ENCODE measurements at regions not wholly inside any gene's neighbourhood (a gene's known extent, or its start where the extent isn't known, plus 50 kb on each side); places are given as distances from the start of the nearest gene placed in this dataset.

GRCh38 chr5:125491986-125492492 is 745.6 kb upstream of the ZNF608 start:
- Histone ChIP-seq H3K14ac (ENCODE audit: low read length) (no peak overlapping the region), H2BK5ac (ENCODE audit: low read depth, low read length, poor library complexity) (no peak overlapping the region), H4K12ac (ENCODE audit: low read depth, low read length) (no peak overlapping the region)

GRCh38 chr5:125492977-125493376 is 746.5 kb upstream of the ZNF608 start:
- Histone ChIP-seq H3K9ac (ENCODE audit: low read length) (no peak overlapping the region), H3K4ac (ENCODE audit: low read depth, low read length) (no peak overlapping the region), H3K4me2 (ENCODE audit: low read length) (no peak overlapping the region), H3K9me3 (ENCODE audit: insufficient read depth, low read depth, low read length) (no peaks in the 10 kb centered on the region), H3K27me3 (ENCODE audit: insufficient read depth, low read length) (no peaks in the 10 kb centered on the region), H3K79me2 (ENCODE audit: control insufficient read depth, insufficient read depth, low read length, poor library complexity) (no peaks in the 10 kb centered on the region), H3K18ac (ENCODE audit: low read length) (no peak overlapping the region), H3K4me3 (ENCODE audit: low read depth, low read length) (no peak overlapping the region), H3K79me1 (ENCODE audit: low read length) (no peaks in the 10 kb centered on the region), H4K12ac (ENCODE audit: low read depth, low read length) (no peak overlapping the region), H2BK5ac (ENCODE audit: low read depth, low read length, poor library complexity) (no peak overlapping the region), H3K27ac (ENCODE audit: low read depth, low read length) (no peak overlapping the region), H3K4me1 (ENCODE audit: control insufficient read depth in 1 of 2, insufficient read depth in 2 of 2, low read length in 2 of 2) (no peaks in the 10 kb centered on the region), H2BK120ac (ENCODE audit: insufficient read depth, low read length, poor library complexity) (no peak overlapping the region), H3K14ac (ENCODE audit: low read length) (no peak overlapping the region), H4K91ac (ENCODE audit: low read depth, low read length) (no peak overlapping the region), H3K23ac (ENCODE audit: low read length) (no peak overlapping the region), H2AFZ (ENCODE audit: insufficient read depth, low read length, poor library complexity) (no peak overlapping the region), H4K8ac (ENCODE audit: low read depth, low read length) (no peak overlapping the region), H2BK12ac (ENCODE audit: low read length) (no peak overlapping the region), H2AK5ac (ENCODE audit: low read length) (no peak overlapping the region), H3K36me3 (ENCODE audit: control insufficient read depth in 1 of 2, insufficient read depth in 2 of 2, low read length in 2 of 2) (no peaks in the 10 kb centered on the region)
- no CpG with 5 or more reads among the region's 2 CpGs for WGBS (ENCODE audit: extremely low coverage, insufficient coverage, insufficient read length)
- no peak for DNase-seq

More at GRCh38 chr5:125491986-125492492, 745.6 kb upstream of the ZNF608 start:
- no peaks in the 10 kb centered on the region for H3K9me3 ChIP-seq (ENCODE audit: insufficient read depth, low read depth, low read length)
- no peak overlapping the region for H3K27ac ChIP-seq (ENCODE audit: low read depth, low read length)
- no CpG with 5 or more reads among the region's 3 CpGs for WGBS (ENCODE audit: extremely low coverage, insufficient coverage, insufficient read length)
- no peak overlapping the region for H2BK12ac ChIP-seq (ENCODE audit: low read length)
- H3K18ac ChIP-seq (ENCODE audit: low read length) = no peak overlapping the region
- no peak for DNase-seq
- H3K4me2 ChIP-seq (ENCODE audit: low read length) = no peak overlapping the region
- no peak overlapping the region for H4K91ac ChIP-seq (ENCODE audit: low read depth, low read length)
- no peaks in the 10 kb centered on the region for H3K79me1 ChIP-seq (ENCODE audit: low read length)
- H3K27me3 ChIP-seq (ENCODE audit: insufficient read depth, low read length) = no peaks in the 10 kb centered on the region
- H3K36me3 ChIP-seq (ENCODE audit: control insufficient read depth in 1 of 2, insufficient read depth in 2 of 2, low read length in 2 of 2) = no peaks in the 10 kb centered on the region
- no peak overlapping the region for H2AK5ac ChIP-seq (ENCODE audit: low read length)
- no peak overlapping the region for H3K4me3 ChIP-seq (ENCODE audit: low read depth, low read length)
- H3K4me1 ChIP-seq (ENCODE audit: control insufficient read depth in 1 of 2, insufficient read depth in 2 of 2, low read length in 2 of 2) = no peaks in the 10 kb centered on the region
- no peak overlapping the region for H3K4ac ChIP-seq (ENCODE audit: low read depth, low read length)
- H2BK120ac ChIP-seq (ENCODE audit: insufficient read depth, low read length, poor library complexity) = no peak overlapping the region
- H3K79me2 ChIP-seq (ENCODE audit: control insufficient read depth, insufficient read depth, low read length, poor library complexity) = no peaks in the 10 kb centered on the region
- H4K8ac ChIP-seq (ENCODE audit: low read depth, low read length) = no peak overlapping the region
- no peak overlapping the region for H3K9ac ChIP-seq (ENCODE audit: low read length)
- H2AFZ ChIP-seq (ENCODE audit: insufficient read depth, low read length, poor library complexity) = no peak overlapping the region
- H3K23ac ChIP-seq (ENCODE audit: low read length) = no peak overlapping the region

GRCh38 chr5:125496393-125496792 is 750.0 kb upstream of the ZNF608 start:
- Histone ChIP-seq H3K27ac (ENCODE audit: low read depth, low read length) (no peak overlapping the region), H2BK5ac (ENCODE audit: low read depth, low read length, poor library complexity) (no peak overlapping the region), H2BK12ac (ENCODE audit: low read length) (no peak overlapping the region), H3K4ac (ENCODE audit: low read depth, low read length) (no peak overlapping the region), H4K8ac (ENCODE audit: low read depth, low read length) (no peak overlapping the region), H3K36me3 (ENCODE audit: control insufficient read depth in 1 of 2, insufficient read depth in 2 of 2, low read length in 2 of 2) (no peaks in the 10 kb centered on the region), H4K12ac (ENCODE audit: low read depth, low read length) (no peak overlapping the region), H2AFZ (ENCODE audit: insufficient read depth, low read length, poor library complexity) (no peak overlapping the region), H4K91ac (ENCODE audit: low read depth, low read length) (no peak overlapping the region), H3K9me3 (ENCODE audit: insufficient read depth, low read depth, low read length) (no peaks in the 10 kb centered on the region), H3K9ac (ENCODE audit: low read length) (no peak overlapping the region), H3K4me2 (ENCODE audit: low read length) (no peak overlapping the region), H3K4me1 (ENCODE audit: control insufficient read depth in 1 of 2, insufficient read depth in 2 of 2, low read length in 2 of 2) (no peaks in the 10 kb centered on the region), H3K4me3 (ENCODE audit: low read depth, low read length) (no peak overlapping the region), H2BK120ac (ENCODE audit: insufficient read depth, low read length, poor library complexity) (no peak overlapping the region), H3K79me1 (ENCODE audit: low read length) (no peaks in the 10 kb centered on the region), H3K18ac (ENCODE audit: low read length) (no peak overlapping the region), H2AK5ac (ENCODE audit: low read length) (no peak overlapping the region), H3K14ac (ENCODE audit: low read length) (no peak overlapping the region), H3K23ac (ENCODE audit: low read length) (no peak overlapping the region), H3K27me3 (ENCODE audit: insufficient read depth, low read length) (no peaks in the 10 kb centered on the region), H3K79me2 (ENCODE audit: control insufficient read depth, insufficient read depth, low read length, poor library complexity) (no peaks in the 10 kb centered on the region)
- DNase-seq = no peak

GRCh38 chr5:125497651-125498050 is 751.2 kb upstream of the ZNF608 start:
- Histone ChIP-seq H3K18ac (ENCODE audit: low read length) (no peak overlapping the region), H3K36me3 (ENCODE audit: control insufficient read depth in 1 of 2, insufficient read depth in 2 of 2, low read length in 2 of 2) (no peaks in the 10 kb centered on the region), H3K9me3 (ENCODE audit: insufficient read depth, low read depth, low read length) (no peaks in the 10 kb centered on the region), H3K27me3 (ENCODE audit: insufficient read depth, low read length) (no peaks in the 10 kb centered on the region), H4K91ac (ENCODE audit: low read depth, low read length) (no peak overlapping the region), H2BK5ac (ENCODE audit: low read depth, low read length, poor library complexity) (no peak overlapping the region), H2BK120ac (ENCODE audit: insufficient read depth, low read length, poor library complexity) (no peak overlapping the region), H2AFZ (ENCODE audit: insufficient read depth, low read length, poor library complexity) (no peak overlapping the region), H3K23ac (ENCODE audit: low read length) (no peak overlapping the region), H2BK12ac (ENCODE audit: low read length) (no peak overlapping the region), H2AK5ac (ENCODE audit: low read length) (no peak overlapping the region), H3K9ac (ENCODE audit: low read length) (no peak overlapping the region), H3K4me1 (ENCODE audit: control insufficient read depth in 1 of 2, insufficient read depth in 2 of 2, low read length in 2 of 2) (no peaks in the 10 kb centered on the region), H3K4me2 (ENCODE audit: low read length) (no peak overlapping the region), H3K79me2 (ENCODE audit: control insufficient read depth, insufficient read depth, low read length, poor library complexity) (no peaks in the 10 kb centered on the region), H3K4ac (ENCODE audit: low read depth, low read length) (no peak overlapping the region), H3K79me1 (ENCODE audit: low read length) (no peaks in the 10 kb centered on the region), H4K8ac (ENCODE audit: low read depth, low read length) (no peak overlapping the region), H3K27ac (ENCODE audit: low read depth, low read length) (no peak overlapping the region), H4K12ac (ENCODE audit: low read depth, low read length) (no peak overlapping the region), H3K4me3 (ENCODE audit: low read depth, low read length) (no peak overlapping the region), H3K14ac (ENCODE audit: low read length) (no peak overlapping the region)
- no CpG with 5 or more reads among the region's 2 CpGs for WGBS (ENCODE audit: extremely low coverage, insufficient coverage, insufficient read length)
- no peak for DNase-seq
